ENCODE measurements at regions not wholly inside any gene's neighbourhood (a gene's known extent, or its start where the extent isn't known, plus 50 kb on each side); places are given as distances from the start of the nearest gene placed in this dataset.

GRCh38 chr17:51559778-51560177, 299.4 kb downstream of the UTP18 start:
- H3K18ac ChIP-seq (ENCODE audit: low read length): no peak overlapping the region
- no peak overlapping the region for H3K23ac ChIP-seq (ENCODE audit: low read length)
- H3K79me2 ChIP-seq (ENCODE audit: control insufficient read depth, insufficient read depth, low read length): no peaks in the 10 kb centered on the region
- no peak overlapping the region for H3K9ac ChIP-seq (ENCODE audit: low read length)
- H3K36me3 ChIP-seq (ENCODE audit: control insufficient read depth, insufficient read depth, low read length): no peaks in the 10 kb centered on the region
- no peak overlapping the region for H3K4ac ChIP-seq (ENCODE audit: low read depth, low read length)
- H2BK5ac ChIP-seq (ENCODE audit: low read length): no peak overlapping the region
- H4K5ac ChIP-seq (ENCODE audit: low read length): no peak overlapping the region
- H3K56ac ChIP-seq (ENCODE audit: low read length): no peak overlapping the region
- no peak overlapping the region for H2BK120ac ChIP-seq (ENCODE audit: low read depth, low read length)
- no peak overlapping the region for H3K4me3 ChIP-seq (ENCODE audit: low read length)
- no peak overlapping the region for H3K27ac ChIP-seq (ENCODE audit: low read depth, low read length)
- H3K79me1 ChIP-seq (ENCODE audit: low read length): no peaks in the 10 kb centered on the region
- no peak overlapping the region for H2AK5ac ChIP-seq (ENCODE audit: low read length)
- no peak for DNase-seq
- H3K4me1 ChIP-seq (ENCODE audit: control insufficient read depth, low read depth, low read length): no peaks in the 10 kb centered on the region
- no peak overlapping the region for H2BK15ac ChIP-seq (replicated peaks; ENCODE audit: low read depth)
- WGBS (ENCODE audit: extremely low coverage, insufficient coverage, low lambda C conversion rate): no CpG with 5 or more reads among the region's 3 CpGs
- H3K4me2 ChIP-seq (ENCODE audit: low read length): no peak overlapping the region
- H3K27me3 ChIP-seq (ENCODE audit: insufficient read depth, low read length, poor library complexity): no peaks in the 10 kb centered on the region
- no peak overlapping the region for H4K8ac ChIP-seq (ENCODE audit: low read depth, low read length)

- H3K79me2 ChIP-seq (ENCODE audit: control insufficient read depth, insufficient read depth, low read length): no peaks in the 10 kb centered on the region
- no peak overlapping the region for H3K4ac ChIP-seq (ENCODE audit: low read depth, low read length)
- H3K18ac ChIP-seq (ENCODE audit: low read length): no peak overlapping the region
- no peak overlapping the region for H3K56ac ChIP-seq (ENCODE audit: low read length)
- H3K23ac ChIP-seq (ENCODE audit: low read length): no peak overlapping the region
- no peak overlapping the region for H2AK5ac ChIP-seq (ENCODE audit: low read length)
- no peaks in the 10 kb centered on the region for H3K36me3 ChIP-seq (ENCODE audit: control insufficient read depth, insufficient read depth, low read length)
- H3K4me1 ChIP-seq (ENCODE audit: control insufficient read depth, low read depth, low read length): no peaks in the 10 kb centered on the region
- H3K9ac ChIP-seq (ENCODE audit: low read length): no peak overlapping the region
- no peak overlapping the region for H4K5ac ChIP-seq (ENCODE audit: low read length)
- no peak for DNase-seq
- no peak overlapping the region for H4K8ac ChIP-seq (ENCODE audit: low read depth, low read length)
- no peak overlapping the region for H3K27ac ChIP-seq (ENCODE audit: low read depth, low read length)
- H3K4me3 ChIP-seq (ENCODE audit: low read length): no peak overlapping the region
- no peaks in the 10 kb centered on the region for H3K79me1 ChIP-seq (ENCODE audit: low read length)
- H2BK5ac ChIP-seq (ENCODE audit: low read length): no peak overlapping the region
- H2BK15ac ChIP-seq (replicated peaks; ENCODE audit: low read depth): no peak overlapping the region
- no peak overlapping the region for H3K4me2 ChIP-seq (ENCODE audit: low read length)
- no peaks in the 10 kb centered on the region for H3K27me3 ChIP-seq (ENCODE audit: insufficient read depth, low read length, poor library complexity)
- no peak overlapping the region for H2BK120ac ChIP-seq (ENCODE audit: low read depth, low read length)
Measured at GRCh38 chr17:51560398-51560797, 300.1 kb downstream of the UTP18 start.

- Histone ChIP-seq H3K27ac (ENCODE audit: low read depth, low read length) (no peak overlapping the region), H2BK120ac (ENCODE audit: low read depth, low read length) (no peak overlapping the region), H3K23ac (ENCODE audit: low read length) (no peak overlapping the region), H3K4me2 (ENCODE audit: low read length) (no peak overlapping the region), H3K79me1 (ENCODE audit: low read length) (no peaks in the 10 kb centered on the region), H3K4me1 (ENCODE audit: control insufficient read depth, low read depth, low read length) (no peaks in the 10 kb centered on the region), H3K36me3 (ENCODE audit: control insufficient read depth, insufficient read depth, low read length) (no peaks in the 10 kb centered on the region), H4K8ac (ENCODE audit: low read depth, low read length) (no peak overlapping the region), H3K27me3 (ENCODE audit: insufficient read depth, low read length, poor library complexity) (no peaks in the 10 kb centered on the region), H3K79me2 (ENCODE audit: control insufficient read depth, insufficient read depth, low read length) (no peaks in the 10 kb centered on the region), H3K56ac (ENCODE audit: low read length) (no peak overlapping the region), H3K4me3 (ENCODE audit: low read length) (no peak overlapping the region), H4K5ac (ENCODE audit: low read length) (no peak overlapping the region), H3K9ac (ENCODE audit: low read length) (no peak overlapping the region), H2BK15ac (replicated peaks; ENCODE audit: low read depth) (no peak overlapping the region), H2BK5ac (ENCODE audit: low read length) (no peak overlapping the region), H3K18ac (ENCODE audit: low read length) (no peak overlapping the region), H3K4ac (ENCODE audit: low read depth, low read length) (no peak overlapping the region), H2AK5ac (ENCODE audit: low read length) (no peak overlapping the region)
- DNase-seq: no peak
- no CpG with 5 or more reads among the region's 3 CpGs for WGBS (ENCODE audit: extremely low coverage, insufficient coverage, low lambda C conversion rate)
Measured at GRCh38 chr17:51563961-51564360, 303.6 kb downstream of the UTP18 start.

GRCh38 chr17:51572115-51572514, 311.8 kb downstream of the UTP18 start:
- DNase-seq: peak; percentile 6
- H3K27ac ChIP-seq (ENCODE audit: low read depth, low read length): no peak overlapping the region
- H3K23ac ChIP-seq (ENCODE audit: low read length): no peak overlapping the region
- no peak overlapping the region for H3K4me3 ChIP-seq (ENCODE audit: low read length)
- H3K79me1 ChIP-seq (ENCODE audit: low read length): no peaks in the 10 kb centered on the region
- no peak overlapping the region for H3K56ac ChIP-seq (ENCODE audit: low read length)
- no peak overlapping the region for H2BK15ac ChIP-seq (replicated peaks; ENCODE audit: low read depth)
- H2BK120ac ChIP-seq (ENCODE audit: low read depth, low read length): no peak overlapping the region
- H2BK5ac ChIP-seq (ENCODE audit: low read length): no peak overlapping the region
- no peak overlapping the region for H4K8ac ChIP-seq (ENCODE audit: low read depth, low read length)
- no peak overlapping the region for H3K4ac ChIP-seq (ENCODE audit: low read depth, low read length)
- H2AK5ac ChIP-seq (ENCODE audit: low read length): no peak overlapping the region
- H3K27me3 ChIP-seq (ENCODE audit: insufficient read depth, low read length, poor library complexity): no peaks in the 10 kb centered on the region
- no peak overlapping the region for H3K4me2 ChIP-seq (ENCODE audit: low read length)
- H3K9ac ChIP-seq (ENCODE audit: low read length): no peak overlapping the region
- H3K18ac ChIP-seq (ENCODE audit: low read length): no peak overlapping the region
- H3K4me1 ChIP-seq (ENCODE audit: control insufficient read depth, low read depth, low read length): no peaks in the 10 kb centered on the region
- no peaks in the 10 kb centered on the region for H3K79me2 ChIP-seq (ENCODE audit: control insufficient read depth, insufficient read depth, low read length)
- no peak overlapping the region for H4K5ac ChIP-seq (ENCODE audit: low read length)
- no peaks in the 10 kb centered on the region for H3K36me3 ChIP-seq (ENCODE audit: control insufficient read depth, insufficient read depth, low read length)
